GM12878 (cell line): ENCODE measurements at regions not wholly inside any gene's neighbourhood (a gene's known extent, or its start where the extent isn't known, plus 50 kb on each side); places are given as distances from the start of the nearest gene placed in this dataset.
A peak's percentile ranks its signal among the peaks of the same experiment; 100 is the strongest.

ENCODE experiments used
- IKZF1 ChIP-seq: fragments of 450-650 bp; conservative IDR thresholded peaks from 2 replicates; pipeline ENCODE4 v1.6.1; 2017; ENCODE audit warnings: antibody characterized with exemption, mild to moderate bottlenecking
- IKZF2 ChIP-seq, 2 experiments: fragments of 450-650 bp; IDR thresholded peaks; 2 replicates each; pipeline ENCODE4 v1.6.1; 2017; ENCODE audit warnings: mild to moderate bottlenecking in 2 of 2, moderate library complexity in 2 of 2
- KLF5 ChIP-seq: fragments of 450-650 bp; IDR thresholded peaks from 2 replicates; pipeline ENCODE4 v1.6.1; 2014; ENCODE audit warnings: mild to moderate bottlenecking; ENCODE audit not compliant: partially characterized antibody
- NBN ChIP-seq: fragments of 450-650 bp; IDR thresholded peaks from 2 replicates; pipeline ENCODE4 v1.6.1; 2016
- NR2C2 ChIP-seq: IDR thresholded peaks from 2 replicates; pipeline ENCODE4 v1.6.1; 2011; ENCODE audit warnings: borderline replicate concordance, low read depth; ENCODE audit not compliant: control insufficient read depth, insufficient read length
- PAX5 ChIP-seq: IDR thresholded peaks from 2 replicates; pipeline ENCODE4 v1.6.1; 2011; ENCODE audit warnings: low read depth, low read length, borderline replicate concordance
- POLR2A ChIP-seq: IDR thresholded peaks from 2 replicates; pipeline ENCODE4 v1.6.1; 2011; ENCODE audit warnings: low read depth, mild to moderate bottlenecking, low read length
- POU2F2 ChIP-seq: IDR thresholded peaks from 3 replicates; pipeline ENCODE4 v1.6.1; 2011; ENCODE audit warnings: low read depth, mild to moderate bottlenecking, low read length, borderline replicate concordance
- RFX5 ChIP-seq: IDR thresholded peaks from 2 replicates; pipeline ENCODE4 v1.6.1; 2011; ENCODE audit warnings: low read depth, low read length, improper control_type of control experiment
- SREBF1 ChIP-seq: IDR thresholded peaks from 2 replicates; pipeline ENCODE4 v1.6.1; 2012; ENCODE audit warnings: mild to moderate bottlenecking, low read length
- TAF1 ChIP-seq: IDR thresholded peaks from 2 replicates; pipeline ENCODE4 v1.6.1; 2011; ENCODE audit warnings: mild to moderate bottlenecking, low read depth, low read length, borderline replicate concordance
- TCF12 ChIP-seq: IDR thresholded peaks from 2 replicates; pipeline ENCODE4 v1.6.1; 2011; ENCODE audit warnings: low read depth, mild to moderate bottlenecking, low read length
- TCF3 ChIP-seq: IDR thresholded peaks from 2 replicates; pipeline ENCODE4 v1.6.1; 2012; ENCODE audit warnings: low read depth, mild to moderate bottlenecking, low read length, borderline replicate concordance; ENCODE audit not compliant: insufficient read depth
- ZNF207 ChIP-seq: fragments of 450-650 bp; IDR thresholded peaks from 2 replicates; pipeline ENCODE4 v1.6.1; 2014; ENCODE audit warnings: antibody characterized with exemption, mild to moderate bottlenecking, borderline replicate concordance
- ZNF384 ChIP-seq: IDR thresholded peaks from 2 replicates; pipeline ENCODE4 v1.6.1; 2012; ENCODE audit warnings: low read depth, mild to moderate bottlenecking, low read length, improper control_type of control experiment, borderline replicate concordance
- TF ChIP-seq, protein P1 (sequence below): fragments of 450-650 bp; IDR thresholded peaks from 2 replicates; pipeline ENCODE4 v1.6.1; 2018; ENCODE audit warnings: mild to moderate bottlenecking, low read depth, moderate library complexity; ENCODE audit not compliant: partially characterized antibody
- TF ChIP-seq, protein P2 (sequence below): fragments of 450-650 bp; IDR thresholded peaks from 2 replicates; pipeline ENCODE4 v1.6.1; 2016; ENCODE audit warnings: mild to moderate bottlenecking, moderate library complexity, borderline replicate concordance
- TF ChIP-seq, protein P3 (sequence below): IDR thresholded peaks from 2 replicates; pipeline ENCODE4 v1.6.1; 2012; ENCODE audit warnings: low read depth, low read length, improper control_type of control experiment
- TF ChIP-seq, protein P4 (sequence below): fragments of 450-650 bp; formaldehyde crosslinking; IDR thresholded peaks from 2 replicates; pipeline ENCODE4 v1.5.0; 2022; ENCODE audit warnings: mild to moderate bottlenecking, missing genetic modification characterization

DNA sequence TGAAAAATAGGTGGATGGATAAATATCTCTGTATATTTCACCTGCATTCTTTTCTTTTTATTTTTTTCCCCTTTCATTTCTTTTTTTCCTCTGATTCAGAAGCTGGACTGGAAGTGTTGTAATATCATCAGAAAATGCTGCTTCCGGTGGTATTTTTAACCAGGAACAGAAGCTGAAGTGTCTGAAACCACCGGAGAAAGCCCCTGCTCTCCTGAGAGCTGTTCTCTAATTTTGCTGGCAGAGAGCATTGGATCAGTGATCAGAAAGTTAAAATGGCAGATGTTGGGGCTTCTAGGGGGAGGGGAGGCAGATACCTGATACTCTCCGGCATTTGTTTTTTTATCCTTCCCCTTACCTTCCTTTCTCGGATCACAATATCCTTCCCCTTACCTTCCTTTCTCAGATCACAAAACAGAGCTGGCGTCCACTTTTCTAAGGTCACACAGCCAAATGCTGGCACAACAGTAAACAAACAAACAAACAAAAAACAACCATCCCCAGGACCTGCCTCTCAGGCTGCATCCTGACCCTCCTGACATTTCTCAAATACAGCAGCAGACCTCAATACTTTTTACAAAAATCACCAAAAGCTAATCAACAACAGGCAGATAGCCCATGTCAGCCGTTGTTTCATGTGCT is 143.2 kb upstream of the ZNF217 start (continued):
- TF ChIP-seq, protein P1, sequence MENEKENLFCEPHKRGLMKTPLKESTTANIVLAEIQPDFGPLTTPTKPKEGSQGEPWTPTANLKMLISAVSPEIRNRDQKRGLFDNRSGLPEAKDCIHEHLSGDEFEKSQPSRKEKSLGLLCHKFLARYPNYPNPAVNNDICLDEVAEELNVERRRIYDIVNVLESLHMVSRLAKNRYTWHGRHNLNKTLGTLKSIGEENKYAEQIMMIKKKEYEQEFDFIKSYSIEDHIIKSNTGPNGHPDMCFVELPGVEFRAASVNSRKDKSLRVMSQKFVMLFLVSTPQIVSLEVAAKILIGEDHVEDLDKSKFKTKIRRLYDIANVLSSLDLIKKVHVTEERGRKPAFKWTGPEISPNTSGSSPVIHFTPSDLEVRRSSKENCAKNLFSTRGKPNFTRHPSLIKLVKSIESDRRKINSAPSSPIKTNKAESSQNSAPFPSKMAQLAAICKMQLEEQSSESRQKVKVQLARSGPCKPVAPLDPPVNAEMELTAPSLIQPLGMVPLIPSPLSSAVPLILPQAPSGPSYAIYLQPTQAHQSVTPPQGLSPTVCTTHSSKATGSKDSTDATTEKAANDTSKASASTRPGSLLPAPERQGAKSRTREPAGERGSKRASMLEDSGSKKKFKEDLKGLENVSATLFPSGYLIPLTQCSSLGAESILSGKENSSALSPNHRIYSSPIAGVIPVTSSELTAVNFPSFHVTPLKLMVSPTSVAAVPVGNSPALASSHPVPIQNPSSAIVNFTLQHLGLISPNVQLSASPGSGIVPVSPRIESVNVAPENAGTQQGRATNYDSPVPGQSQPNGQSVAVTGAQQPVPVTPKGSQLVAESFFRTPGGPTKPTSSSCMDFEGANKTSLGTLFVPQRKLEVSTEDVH, result no peak
- TF ChIP-seq ZNF207, result no peak
- TF ChIP-seq POU2F2, result no peak
- no peak for TF ChIP-seq SREBF1
- TF ChIP-seq IKZF1, result peak; percentile 66; the same call in 1 of the 2 replicates
- TF ChIP-seq, protein P2, sequence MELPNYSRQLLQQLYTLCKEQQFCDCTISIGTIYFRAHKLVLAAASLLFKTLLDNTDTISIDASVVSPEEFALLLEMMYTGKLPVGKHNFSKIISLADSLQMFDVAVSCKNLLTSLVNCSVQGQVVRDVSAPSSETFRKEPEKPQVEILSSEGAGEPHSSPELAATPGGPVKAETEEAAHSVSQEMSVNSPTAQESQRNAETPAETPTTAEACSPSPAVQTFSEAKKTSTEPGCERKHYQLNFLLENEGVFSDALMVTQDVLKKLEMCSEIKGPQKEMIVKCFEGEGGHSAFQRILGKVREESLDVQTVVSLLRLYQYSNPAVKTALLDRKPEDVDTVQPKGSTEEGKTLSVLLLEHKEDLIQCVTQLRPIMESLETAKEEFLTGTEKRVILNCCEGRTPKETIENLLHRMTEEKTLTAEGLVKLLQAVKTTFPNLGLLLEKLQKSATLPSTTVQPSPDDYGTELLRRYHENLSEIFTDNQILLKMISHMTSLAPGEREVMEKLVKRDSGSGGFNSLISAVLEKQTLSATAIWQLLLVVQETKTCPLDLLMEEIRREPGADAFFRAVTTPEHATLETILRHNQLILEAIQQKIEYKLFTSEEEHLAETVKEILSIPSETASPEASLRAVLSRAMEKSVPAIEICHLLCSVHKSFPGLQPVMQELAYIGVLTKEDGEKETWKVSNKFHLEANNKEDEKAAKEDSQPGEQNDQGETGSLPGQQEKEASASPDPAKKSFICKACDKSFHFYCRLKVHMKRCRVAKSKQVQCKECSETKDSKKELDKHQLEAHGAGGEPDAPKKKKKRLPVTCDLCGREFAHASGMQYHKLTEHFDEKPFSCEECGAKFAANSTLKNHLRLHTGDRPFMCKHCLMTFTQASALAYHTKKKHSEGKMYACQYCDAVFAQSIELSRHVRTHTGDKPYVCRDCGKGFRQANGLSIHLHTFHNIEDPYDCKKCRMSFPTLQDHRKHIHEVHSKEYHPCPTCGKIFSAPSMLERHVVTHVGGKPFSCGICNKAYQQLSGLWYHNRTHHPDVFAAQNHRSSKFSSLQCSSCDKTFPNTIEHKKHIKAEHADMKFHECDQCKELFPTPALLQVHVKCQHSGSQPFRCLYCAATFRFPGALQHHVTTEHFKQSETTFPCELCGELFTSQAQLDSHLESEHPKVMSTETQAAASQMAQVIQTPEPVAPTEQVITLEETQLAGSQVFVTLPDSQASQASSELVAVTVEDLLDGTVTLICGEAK, result no peak; the same call in 1 of the 2 replicates
- no peak for TF ChIP-seq NR2C2
- TF ChIP-seq, protein P3, sequence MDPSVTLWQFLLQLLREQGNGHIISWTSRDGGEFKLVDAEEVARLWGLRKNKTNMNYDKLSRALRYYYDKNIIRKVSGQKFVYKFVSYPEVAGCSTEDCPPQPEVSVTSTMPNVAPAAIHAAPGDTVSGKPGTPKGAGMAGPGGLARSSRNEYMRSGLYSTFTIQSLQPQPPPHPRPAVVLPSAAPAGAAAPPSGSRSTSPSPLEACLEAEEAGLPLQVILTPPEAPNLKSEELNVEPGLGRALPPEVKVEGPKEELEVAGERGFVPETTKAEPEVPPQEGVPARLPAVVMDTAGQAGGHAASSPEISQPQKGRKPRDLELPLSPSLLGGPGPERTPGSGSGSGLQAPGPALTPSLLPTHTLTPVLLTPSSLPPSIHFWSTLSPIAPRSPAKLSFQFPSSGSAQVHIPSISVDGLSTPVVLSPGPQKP, result peak; percentile 43; the same call in 1 of the 2 replicates
- TF ChIP-seq ZNF384, result no peak; the same call in 1 of the 2 replicates
- TF ChIP-seq KLF5, result no peak
- no peak for TF ChIP-seq RFX5
- TF ChIP-seq TCF12, result peak; percentile 65; the same call in 1 of the 2 replicates
- peak; percentile 95 for TF ChIP-seq NBN
- no peak for TF ChIP-seq POLR2A
- no peak for TF ChIP-seq TAF1
- TF ChIP-seq PAX5, result no peak
- no peak for TF ChIP-seq TCF3
- TF ChIP-seq, protein P4, sequence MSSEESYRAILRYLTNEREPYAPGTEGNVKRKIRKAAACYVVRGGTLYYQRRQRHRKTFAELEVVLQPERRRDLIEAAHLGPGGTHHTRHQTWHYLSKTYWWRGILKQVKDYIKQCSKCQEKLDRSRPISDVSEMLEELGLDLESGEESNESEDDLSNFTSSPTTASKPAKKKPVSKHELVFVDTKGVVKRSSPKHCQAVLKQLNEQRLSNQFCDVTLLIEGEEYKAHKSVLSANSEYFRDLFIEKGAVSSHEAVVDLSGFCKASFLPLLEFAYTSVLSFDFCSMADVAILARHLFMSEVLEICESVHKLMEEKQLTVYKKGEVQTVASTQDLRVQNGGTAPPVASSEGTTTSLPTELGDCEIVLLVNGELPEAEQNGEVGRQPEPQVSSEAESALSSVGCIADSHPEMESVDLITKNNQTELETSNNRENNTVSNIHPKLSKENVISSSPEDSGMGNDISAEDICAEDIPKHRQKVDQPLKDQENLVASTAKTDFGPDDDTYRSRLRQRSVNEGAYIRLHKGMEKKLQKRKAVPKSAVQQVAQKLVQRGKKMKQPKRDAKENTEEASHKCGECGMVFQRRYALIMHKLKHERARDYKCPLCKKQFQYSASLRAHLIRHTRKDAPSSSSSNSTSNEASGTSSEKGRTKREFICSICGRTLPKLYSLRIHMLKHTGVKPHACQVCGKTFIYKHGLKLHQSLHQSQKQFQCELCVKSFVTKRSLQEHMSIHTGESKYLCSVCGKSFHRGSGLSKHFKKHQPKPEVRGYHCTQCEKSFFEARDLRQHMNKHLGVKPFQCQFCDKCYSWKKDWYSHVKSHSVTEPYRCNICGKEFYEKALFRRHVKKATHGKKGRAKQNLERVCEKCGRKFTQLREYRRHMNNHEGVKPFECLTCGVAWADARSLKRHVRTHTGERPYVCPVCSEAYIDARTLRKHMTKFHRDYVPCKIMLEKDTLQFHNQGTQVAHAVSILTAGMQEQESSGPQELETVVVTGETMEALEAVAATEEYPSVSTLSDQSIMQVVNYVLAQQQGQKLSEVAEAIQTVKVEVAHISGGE (CRISPR knock-in tag), result no peak
- TF ChIP-seq IKZF2 (IDR thresholded peaks at IDR 0.05), result peak; percentile 78 to 85
